ENCODE measurements at regions not wholly inside any gene's neighbourhood (a gene's known extent, or its start where the extent isn't known, plus 50 kb on each side); places are given as distances from the start of the nearest gene placed in this dataset.

DNA sequence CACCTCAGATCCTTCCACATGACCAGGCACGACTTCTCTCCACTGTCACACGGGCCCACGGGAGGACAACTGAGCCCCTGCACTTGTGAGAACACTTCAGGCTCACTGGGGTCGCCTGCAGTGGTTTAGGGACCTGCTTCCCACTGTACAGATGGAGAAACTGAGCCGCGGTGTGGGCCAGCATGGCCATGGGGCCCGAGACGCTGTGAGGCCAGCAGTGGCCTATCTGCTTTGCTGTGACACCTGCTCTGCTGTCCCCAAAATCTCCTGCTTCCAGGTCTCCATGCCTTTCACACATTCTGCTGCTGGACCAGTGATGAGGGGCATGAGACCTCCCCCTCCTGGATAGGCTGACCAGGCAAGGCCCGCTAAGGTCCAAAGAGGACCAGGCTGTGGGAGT is 75.8 kb upstream of the PAX2 start:
- Histone ChIP-seq H3K9ac (ENCODE audit: extremely low read depth, low read length, poor library complexity, severe bottlenecking) (no peak overlapping the region), H3K4me3 (ENCODE audit: low read length) (no peak overlapping the region), H3K4me1 (ENCODE audit: control insufficient read depth, insufficient read depth, low read length) (no peaks in the 10 kb centered on the region), H3K27me3 (ENCODE audit: control insufficient read depth, insufficient read depth, low read length, poor library complexity, severe bottlenecking) (peaks cover 84% of the 10 kb centered on the region), H3K36me3 (ENCODE audit: control insufficient read depth, insufficient read depth, low read length) (no peaks in the 10 kb centered on the region), H3K9me3 (ENCODE audit: control insufficient read depth, low read length) (no peaks in the 10 kb centered on the region), H3K27ac (ENCODE audit: low read depth, low read length) (no peak overlapping the region)
- TF ChIP-seq, protein P1, sequence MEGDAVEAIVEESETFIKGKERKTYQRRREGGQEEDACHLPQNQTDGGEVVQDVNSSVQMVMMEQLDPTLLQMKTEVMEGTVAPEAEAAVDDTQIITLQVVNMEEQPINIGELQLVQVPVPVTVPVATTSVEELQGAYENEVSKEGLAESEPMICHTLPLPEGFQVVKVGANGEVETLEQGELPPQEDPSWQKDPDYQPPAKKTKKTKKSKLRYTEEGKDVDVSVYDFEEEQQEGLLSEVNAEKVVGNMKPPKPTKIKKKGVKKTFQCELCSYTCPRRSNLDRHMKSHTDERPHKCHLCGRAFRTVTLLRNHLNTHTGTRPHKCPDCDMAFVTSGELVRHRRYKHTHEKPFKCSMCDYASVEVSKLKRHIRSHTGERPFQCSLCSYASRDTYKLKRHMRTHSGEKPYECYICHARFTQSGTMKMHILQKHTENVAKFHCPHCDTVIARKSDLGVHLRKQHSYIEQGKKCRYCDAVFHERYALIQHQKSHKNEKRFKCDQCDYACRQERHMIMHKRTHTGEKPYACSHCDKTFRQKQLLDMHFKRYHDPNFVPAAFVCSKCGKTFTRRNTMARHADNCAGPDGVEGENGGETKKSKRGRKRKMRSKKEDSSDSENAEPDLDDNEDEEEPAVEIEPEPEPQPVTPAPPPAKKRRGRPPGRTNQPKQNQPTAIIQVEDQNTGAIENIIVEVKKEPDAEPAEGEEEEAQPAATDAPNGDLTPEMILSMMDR (conservative IDR thresholded peaks at IDR 0.05) = no peak
- Mint-ChIP-seq H3K36me3 (ENCODE audit: low read depth) (no peaks in the 10 kb centered on the region), H3K4me1 (peaks cover 11% of the 10 kb centered on the region), H3K4me3 (no peak overlapping the region), H3K27ac (no peak overlapping the region), H3K9me3 (no peaks in the 10 kb centered on the region), H3K27me3 (ENCODE audit: insufficient read depth) (peaks cover 88% of the 10 kb centered on the region)
- DNase-seq = no peak
- 75 to 83% methylated on average over 8 to 9 of the region's 9 CpGs for WGBS, 2 experiments (ENCODE audit: insufficient coverage in 1 of 2, insufficient read length in 1 of 2)

GRCh38 chr10:100670368-100670767 is 75.0 kb upstream of the PAX2 start:
- H3K27me3 Mint-ChIP-seq (ENCODE audit: insufficient read depth) = peaks cover 83% of the 10 kb centered on the region
- H3K27ac Mint-ChIP-seq = no peak overlapping the region
- TF ChIP-seq, protein P1 (conservative IDR thresholded peaks at IDR 0.05) = no peak
- peaks cover 11% of the 10 kb centered on the region for H3K4me1 Mint-ChIP-seq
- H3K27me3 ChIP-seq (ENCODE audit: control insufficient read depth, insufficient read depth, low read length, poor library complexity, severe bottlenecking) = peaks cover 79% of the 10 kb centered on the region
- no peaks in the 10 kb centered on the region for H3K9me3 Mint-ChIP-seq
- no peak overlapping the region for H3K27ac ChIP-seq (ENCODE audit: low read depth, low read length)
- H3K4me3 Mint-ChIP-seq = peak overlapping the region; percentile 32
- H3K4me3 ChIP-seq (ENCODE audit: low read length) = peak overlapping the region; percentile 69
- H3K36me3 Mint-ChIP-seq (ENCODE audit: low read depth) = no peaks in the 10 kb centered on the region
- DNase-seq = no peak
- H3K9ac ChIP-seq (ENCODE audit: extremely low read depth, low read length, poor library complexity, severe bottlenecking) = no peak overlapping the region
- 51 to 61% methylated on average over 2 to 6 of the region's 6 CpGs for WGBS, 2 experiments (ENCODE audit: insufficient coverage in 1 of 2, insufficient read length in 1 of 2)
- no peaks in the 10 kb centered on the region for H3K4me1 ChIP-seq (ENCODE audit: control insufficient read depth, insufficient read depth, low read length)
- no peaks in the 10 kb centered on the region for H3K36me3 ChIP-seq (ENCODE audit: control insufficient read depth, insufficient read depth, low read length)
- no peaks in the 10 kb centered on the region for H3K9me3 ChIP-seq (ENCODE audit: control insufficient read depth, low read length)

DNA sequence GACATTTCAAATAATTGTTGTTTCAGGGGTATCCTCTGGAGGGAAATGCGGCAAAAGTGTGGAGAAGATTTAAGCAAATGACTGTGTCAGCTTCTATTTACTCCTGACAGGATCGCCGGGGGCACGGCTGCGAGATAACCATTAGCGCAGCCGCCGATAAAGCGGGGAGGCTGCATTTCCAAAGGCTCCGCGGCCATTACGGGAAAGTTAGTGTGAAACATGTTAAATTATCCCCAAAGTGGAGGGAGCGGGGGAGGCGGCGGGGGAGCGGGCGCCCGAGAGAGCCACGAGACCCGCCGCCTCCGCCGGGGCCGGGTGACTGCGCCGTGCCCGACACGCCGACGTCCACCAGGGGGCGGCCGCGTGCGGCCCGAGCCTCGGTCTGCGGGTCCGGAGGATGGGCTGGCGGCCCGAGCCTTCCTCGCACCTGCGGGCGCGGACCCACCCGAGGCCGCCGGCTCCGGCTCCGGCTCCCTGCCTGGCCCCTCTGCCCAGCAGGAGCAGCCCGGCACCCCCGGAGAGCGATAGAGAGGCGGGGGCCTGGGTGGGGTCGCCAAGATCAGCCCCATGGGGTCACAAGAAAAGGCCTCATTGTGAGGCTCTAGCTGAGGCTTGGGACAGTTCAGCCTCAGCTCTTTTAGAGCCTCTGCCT is 74.4 kb upstream of the PAX2 start:
- Mint-ChIP-seq H3K27me3 (ENCODE audit: insufficient read depth) (peaks cover 86% of the 10 kb centered on the region), H3K27ac (no peak overlapping the region), H3K4me3 (peak overlapping the region; percentile 32), H3K36me3 (ENCODE audit: low read depth) (no peaks in the 10 kb centered on the region), H3K4me1 (peaks cover 11% of the 10 kb centered on the region), H3K9me3 (no peaks in the 10 kb centered on the region)
- H3K4me1 ChIP-seq (ENCODE audit: control insufficient read depth, insufficient read depth, low read length) = no peaks in the 10 kb centered on the region
- H3K36me3 ChIP-seq (ENCODE audit: control insufficient read depth, insufficient read depth, low read length) = no peaks in the 10 kb centered on the region
- H3K27ac ChIP-seq (ENCODE audit: low read depth, low read length) = no peak overlapping the region
- peak overlapping the region; percentile 69 for H3K4me3 ChIP-seq (ENCODE audit: low read length)
- no peak overlapping the region for H3K9ac ChIP-seq (ENCODE audit: extremely low read depth, low read length, poor library complexity, severe bottlenecking)
- WGBS, 2 experiments (ENCODE audit: insufficient coverage in 1 of 2, insufficient read length in 1 of 2) = 4 to 12% methylated on average over 22 to 54 of the region's 54 CpGs
- H3K27me3 ChIP-seq (ENCODE audit: control insufficient read depth, insufficient read depth, low read length, poor library complexity, severe bottlenecking) = peaks cover 78% of the 10 kb centered on the region
- peak; percentile 90 for DNase-seq
- H3K9me3 ChIP-seq (ENCODE audit: control insufficient read depth, low read length) = no peaks in the 10 kb centered on the region
- TF ChIP-seq, protein P1 (conservative IDR thresholded peaks at IDR 0.05) = peak; percentile 99

Data from endodermal cell (in vitro differentiated cells).